Neuronal stem cell (in vitro differentiated cells): ENCODE measurements at regions not wholly inside any gene's neighbourhood (a gene's known extent, or its start where the extent isn't known, plus 50 kb on each side); places are given as distances from the start of the nearest gene placed in this dataset.

ENCODE experiments used
- DNase-seq: peaks from one replicate; pipeline ENCODE4 v3.0.0-alpha.2; 2013; ENCODE audit warnings: low spot score
- H2AFZ ChIP-seq: one replicate; pipeline ENCODE4 v1.6.1; 2013; ENCODE audit warnings: mild to moderate bottlenecking, low read length, inconsistent platforms
- H2AK5ac ChIP-seq: 2 replicates; pipeline ENCODE4 v1.6.1; 2013; ENCODE audit warnings: low read depth, mild to moderate bottlenecking, inconsistent platforms, low read length, moderate library complexity, mixed read lengths
- H2BK120ac ChIP-seq: 2 replicates; pipeline ENCODE4 v1.6.1; 2013; ENCODE audit warnings: low read depth, mild to moderate bottlenecking, inconsistent platforms, low read length, moderate library complexity, mixed read lengths
- H2BK12ac ChIP-seq: one replicate; pipeline ENCODE4 v1.6.1; 2013; ENCODE audit warnings: low read length, inconsistent platforms
- H2BK15ac ChIP-seq: 2 replicates; pipeline ENCODE4 v1.6.1; 2013; ENCODE audit warnings: mild to moderate bottlenecking, low read length, inconsistent platforms, mixed read lengths
- H2BK5ac ChIP-seq: one replicate; pipeline ENCODE4 v1.6.1; 2013; ENCODE audit warnings: inconsistent platforms, mild to moderate bottlenecking, low read length, moderate library complexity
- H3K14ac ChIP-seq: one replicate; pipeline ENCODE4 v1.6.1; 2013; ENCODE audit warnings: low read length, inconsistent platforms
- H3K18ac ChIP-seq: 2 replicates; pipeline ENCODE4 v1.6.1; 2013; ENCODE audit warnings: low read length, inconsistent platforms
- H3K23ac ChIP-seq: 2 replicates; pipeline ENCODE4 v1.6.1; 2013; ENCODE audit warnings: low read depth, mild to moderate bottlenecking, mixed read lengths, low read length, inconsistent platforms; ENCODE audit not compliant: poor library complexity
- H3K27ac ChIP-seq: replicated peaks from 3 replicates; pipeline ENCODE4 v1.5.1; 2013; ENCODE audit warnings: low read length, inconsistent platforms
- H3K27me3 ChIP-seq, 3 experiments: 2 replicates each; pipeline ENCODE4 v1.6.1; 2013; ENCODE audit warnings: low read length in 3 of 3, mild to moderate bottlenecking in 2 of 3, inconsistent platforms in 1 of 3, low read depth in 1 of 3, mixed read lengths in 1 of 3, moderate library complexity in 1 of 3; ENCODE audit not compliant: control insufficient read depth in 3 of 3, insufficient read depth in 3 of 3
- H3K36me3 ChIP-seq, 2 donors: replicated peaks in 1 of 2; 2 replicates each; pipeline ENCODE4 v1.6.1; 2013; ENCODE audit warnings: low read length in 2 of 2; ENCODE audit not compliant: control insufficient read depth in 2 of 2, insufficient read depth in 2 of 2
- H3K4ac ChIP-seq: 2 replicates; pipeline ENCODE4 v1.6.1; 2013; ENCODE audit warnings: inconsistent platforms, mild to moderate bottlenecking, low read length, moderate library complexity
- H3K4me1 ChIP-seq, 2 donors: 1 replicate in 1 of 2; 2 replicates in 1 of 2; pipeline ENCODE4 v1.6.1; 2013; ENCODE audit warnings: low read length in 2 of 2, low read depth in 1 of 2; ENCODE audit not compliant: control insufficient read depth in 2 of 2, insufficient read depth in 1 of 2
- H3K4me2 ChIP-seq: one replicate; pipeline ENCODE4 v1.6.1; 2013; ENCODE audit warnings: mild to moderate bottlenecking, low read length, inconsistent platforms; ENCODE audit not compliant: insufficient read depth, poor library complexity, severe bottlenecking
- H3K4me3 ChIP-seq, 2 donors: 2 replicates each; pipeline ENCODE4 v1.5.1; 2013; ENCODE audit warnings: low read length in 2 of 2, mild to moderate bottlenecking in 2 of 2, inconsistent platforms in 1 of 2, moderate library complexity in 1 of 2
- H3K79me1 ChIP-seq: one replicate; pipeline ENCODE4 v1.6.1; 2013; ENCODE audit warnings: low read depth, mild to moderate bottlenecking, inconsistent platforms, low read length, moderate library complexity
- H3K9ac ChIP-seq: one replicate; pipeline ENCODE4 v1.6.1; 2013; ENCODE audit warnings: mild to moderate bottlenecking, low read depth, low read length, inconsistent platforms; ENCODE audit not compliant: poor library complexity
- H3K9me3 ChIP-seq, 2 donors: replicated peaks in 1 of 2; 2 replicates each; pipeline versions ENCODE3 to v1.6.1; 2013; ENCODE audit warnings: low read length in 2 of 2, mild to moderate bottlenecking in 2 of 2, inconsistent platforms in 1 of 2, low read depth in 1 of 2, mixed read lengths in 1 of 2, moderate library complexity in 1 of 2; ENCODE audit not compliant: control insufficient read depth in 2 of 2, insufficient read depth in 1 of 2
- H4K8ac ChIP-seq: one replicate; pipeline ENCODE4 v1.6.1; 2013; ENCODE audit warnings: low read depth, mild to moderate bottlenecking, inconsistent platforms, low read length, moderate library complexity
- H4K91ac ChIP-seq: one replicate; pipeline ENCODE4 v1.6.1; 2013; ENCODE audit warnings: low read length, low read depth, mild to moderate bottlenecking, inconsistent platforms; ENCODE audit not compliant: poor library complexity
- WGBS, 2 donors: extraction: QIAGEN DNeasy Blood & Tissue Kit; methylation state at CpG; one replicate each; pipeline ENCODE4 v1.1.7; 2013; ENCODE audit warnings: missing lambda C conversion rate in 2 of 2, mixed read lengths in 1 of 2; ENCODE audit not compliant: insufficient read length in 2 of 2, insufficient replicate concordance in 1 of 2; ENCODE audit errors: extremely low coverage in 2 of 2; 5-methylcytosine and 5-hydroxymethylcytosine counted together

DNA sequence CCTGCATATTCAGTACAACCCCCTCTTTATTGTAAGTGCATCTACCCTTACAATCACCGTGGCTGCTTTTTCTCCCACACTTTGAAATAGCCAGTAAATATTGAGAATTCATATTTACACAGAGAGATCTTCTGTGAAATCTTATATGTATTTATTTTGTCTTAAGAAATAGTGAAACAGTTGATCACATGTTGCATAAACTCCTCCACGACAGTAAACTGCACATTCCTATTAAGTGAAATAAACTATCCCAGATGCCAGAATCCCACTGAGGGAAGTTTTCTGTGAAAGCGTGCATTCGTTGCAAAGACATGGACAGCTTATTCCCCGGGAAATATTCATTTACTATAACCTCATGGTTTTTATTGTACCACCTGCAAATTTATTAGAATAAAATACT, 796.0 kb downstream of the ROBO2 start:
- Histone ChIP-seq H3K18ac (no peak overlapping the region), H3K4ac (no peak overlapping the region), H2BK12ac (no peak overlapping the region), H3K36me3 (no peaks in the 10 kb centered on the region), H2BK15ac (no peak overlapping the region), H3K23ac (no peak overlapping the region), H2BK120ac (no peak overlapping the region), H3K27ac (no peak overlapping the region), H2BK5ac (no peak overlapping the region), H3K9me3 (no peaks in the 10 kb centered on the region), H2AFZ (no peak overlapping the region), H3K4me2 (no peak overlapping the region), H3K9ac (no peak overlapping the region), H3K4me1 (no peaks in the 10 kb centered on the region), H3K4me3 (no peak overlapping the region), H4K91ac (no peak overlapping the region), H2AK5ac (no peak overlapping the region), H3K27me3 (no peaks in the 10 kb centered on the region), H4K8ac (no peak overlapping the region), H3K14ac (no peak overlapping the region), H3K79me1 (no peaks in the 10 kb centered on the region)
- DNase-seq: no peak
- WGBS, 2 donors: no CpG with 5 or more reads among the region's 5 CpGs

GRCh38 chr3:77837456-77838025, 797.6 kb downstream of the ROBO2 start:
- H3K4ac ChIP-seq: no peak overlapping the region
- H3K27ac ChIP-seq: no peak overlapping the region
- no peak overlapping the region for H2BK120ac ChIP-seq
- H3K27me3 ChIP-seq: no peaks in the 10 kb centered on the region
- H3K79me1 ChIP-seq: no peaks in the 10 kb centered on the region
- H2BK15ac ChIP-seq: no peak overlapping the region
- DNase-seq: no peak
- H4K8ac ChIP-seq: no peak overlapping the region
- H2AK5ac ChIP-seq: no peak overlapping the region
- H2BK5ac ChIP-seq: no peak overlapping the region
- H2BK12ac ChIP-seq: no peak overlapping the region
- H2AFZ ChIP-seq: no peak overlapping the region
- H3K4me1 ChIP-seq: no peaks in the 10 kb centered on the region
- WGBS, 2 donors: no CpG with 5 or more reads among the region's 5 CpGs
- no peak overlapping the region for H3K23ac ChIP-seq
- H3K4me2 ChIP-seq: no peak overlapping the region
- H3K9me3 ChIP-seq: no peaks in the 10 kb centered on the region
- no peak overlapping the region for H4K91ac ChIP-seq
- H3K9ac ChIP-seq: no peak overlapping the region
- H3K36me3 ChIP-seq: no peaks in the 10 kb centered on the region
- no peak overlapping the region for H3K14ac ChIP-seq
- no peak overlapping the region for H3K4me3 ChIP-seq
- H3K18ac ChIP-seq: no peak overlapping the region

GRCh38 chr3:77859156-77859555, 819.3 kb downstream of the ROBO2 start:
- no peaks in the 10 kb centered on the region for H3K36me3 ChIP-seq
- no CpG with 5 or more reads among the region's 3 CpGs for WGBS, 2 donors
- H4K91ac ChIP-seq: no peak overlapping the region
- no peak overlapping the region for H2BK12ac ChIP-seq
- no peak overlapping the region for H2BK15ac ChIP-seq
- no peak overlapping the region for H2BK5ac ChIP-seq
- no peak overlapping the region for H3K27ac ChIP-seq
- H3K23ac ChIP-seq: no peak overlapping the region
- H3K18ac ChIP-seq: no peak overlapping the region
- no peak overlapping the region for H3K4me3 ChIP-seq
- no peak overlapping the region for H2AFZ ChIP-seq
- no peaks in the 10 kb centered on the region for H3K4me1 ChIP-seq
- H3K4me2 ChIP-seq: no peak overlapping the region
- no peak overlapping the region for H2AK5ac ChIP-seq
- H3K4ac ChIP-seq: no peak overlapping the region
- no peaks in the 10 kb centered on the region for H3K9me3 ChIP-seq
- H4K8ac ChIP-seq: no peak overlapping the region
- no peak overlapping the region for H3K14ac ChIP-seq
- no peaks in the 10 kb centered on the region for H3K27me3 ChIP-seq
- H3K9ac ChIP-seq: no peak overlapping the region
- DNase-seq: no peak
- H3K79me1 ChIP-seq: no peaks in the 10 kb centered on the region
- H2BK120ac ChIP-seq: no peak overlapping the region

- no peak overlapping the region for H3K4ac ChIP-seq
- no peak overlapping the region for H2BK12ac ChIP-seq
- no peak overlapping the region for H2BK15ac ChIP-seq
- no peak overlapping the region for H3K27ac ChIP-seq
- no peak overlapping the region for H2BK5ac ChIP-seq
- no peak overlapping the region for H3K23ac ChIP-seq
- no peaks in the 10 kb centered on the region for H3K79me1 ChIP-seq
- no peak overlapping the region for H3K4me2 ChIP-seq
- H3K14ac ChIP-seq: no peak overlapping the region
- no peaks in the 10 kb centered on the region for H3K9me3 ChIP-seq
- no peak overlapping the region for H2AFZ ChIP-seq
- no peak overlapping the region for H3K4me3 ChIP-seq
- no peaks in the 10 kb centered on the region for H3K27me3 ChIP-seq
- DNase-seq: no peak
- H3K18ac ChIP-seq: no peak overlapping the region
- no peak overlapping the region for H2BK120ac ChIP-seq
- H3K4me1 ChIP-seq: no peaks in the 10 kb centered on the region
- no peak overlapping the region for H2AK5ac ChIP-seq
- H3K9ac ChIP-seq: no peak overlapping the region
- H4K8ac ChIP-seq: no peak overlapping the region
- H3K36me3 ChIP-seq: no peaks in the 10 kb centered on the region
- no peak overlapping the region for H4K91ac ChIP-seq
- WGBS, 2 donors: 100% methylated on average over 1 to 2 of the region's 2 CpGs
Measured at GRCh38 chr3:77868725-77869124, 828.8 kb downstream of the ROBO2 start.
